ENCODE measurements at regions not wholly inside any gene's neighbourhood (a gene's known extent, or its start where the extent isn't known, plus 50 kb on each side); places are given as distances from the start of the nearest gene placed in this dataset.
"Not testable (repeated sequence)": the region's sequence is repeated elsewhere in the genome, so short reads cannot be mapped to it uniquely, and the experiment has no call there.

DNA sequence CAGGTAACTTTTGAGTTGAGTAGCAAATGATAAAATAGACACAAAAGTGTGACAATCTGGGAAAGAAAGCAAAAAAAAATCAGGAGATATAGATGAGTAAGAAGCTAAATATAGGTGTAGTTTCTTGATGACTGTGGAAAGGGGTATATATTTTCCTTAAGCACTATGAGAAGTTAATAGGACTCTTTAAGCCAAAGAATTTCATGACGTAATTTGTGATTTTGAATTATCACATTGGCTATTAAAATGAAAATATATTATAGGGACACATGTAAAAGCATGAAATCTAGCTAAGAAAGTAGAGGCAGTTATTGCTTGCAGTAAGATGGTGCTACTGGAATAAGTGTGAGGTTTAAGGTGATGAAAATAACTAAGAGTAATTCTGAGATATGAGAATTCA lies 759.1 kb downstream of the KCNT2 start:
- H3K4me1 Mint-ChIP-seq, result peaks cover 37% of the 10 kb centered on the region
- TF ChIP-seq, protein P1, sequence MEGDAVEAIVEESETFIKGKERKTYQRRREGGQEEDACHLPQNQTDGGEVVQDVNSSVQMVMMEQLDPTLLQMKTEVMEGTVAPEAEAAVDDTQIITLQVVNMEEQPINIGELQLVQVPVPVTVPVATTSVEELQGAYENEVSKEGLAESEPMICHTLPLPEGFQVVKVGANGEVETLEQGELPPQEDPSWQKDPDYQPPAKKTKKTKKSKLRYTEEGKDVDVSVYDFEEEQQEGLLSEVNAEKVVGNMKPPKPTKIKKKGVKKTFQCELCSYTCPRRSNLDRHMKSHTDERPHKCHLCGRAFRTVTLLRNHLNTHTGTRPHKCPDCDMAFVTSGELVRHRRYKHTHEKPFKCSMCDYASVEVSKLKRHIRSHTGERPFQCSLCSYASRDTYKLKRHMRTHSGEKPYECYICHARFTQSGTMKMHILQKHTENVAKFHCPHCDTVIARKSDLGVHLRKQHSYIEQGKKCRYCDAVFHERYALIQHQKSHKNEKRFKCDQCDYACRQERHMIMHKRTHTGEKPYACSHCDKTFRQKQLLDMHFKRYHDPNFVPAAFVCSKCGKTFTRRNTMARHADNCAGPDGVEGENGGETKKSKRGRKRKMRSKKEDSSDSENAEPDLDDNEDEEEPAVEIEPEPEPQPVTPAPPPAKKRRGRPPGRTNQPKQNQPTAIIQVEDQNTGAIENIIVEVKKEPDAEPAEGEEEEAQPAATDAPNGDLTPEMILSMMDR (conservative IDR thresholded peaks at IDR 0.05), result no peak
- peaks cover 10% of the 10 kb centered on the region for H3K4me1 ChIP-seq (ENCODE audit: control insufficient read depth, insufficient read depth, low read length)
- WGBS, 2 experiments (ENCODE audit: insufficient coverage in 1 of 2, insufficient read length in 1 of 2), result 100% methylated on average over 1 of the region's 1 CpG
- H3K9me3 Mint-ChIP-seq, result peaks cover 4% of the 10 kb centered on the region
- H3K27me3 Mint-ChIP-seq (ENCODE audit: insufficient read depth), result no peaks in the 10 kb centered on the region
- H3K9me3 ChIP-seq (ENCODE audit: control insufficient read depth, low read length), result no peaks in the 10 kb centered on the region
- H3K27ac Mint-ChIP-seq, result peak overlapping the region; percentile 100
- H3K27ac ChIP-seq (ENCODE audit: low read depth, low read length), result no peak overlapping the region
- H3K36me3 Mint-ChIP-seq (ENCODE audit: low read depth), result peaks cover 5% of the 10 kb centered on the region
- DNase-seq, result no peak
- peak overlapping the region; percentile 4 for H3K4me3 ChIP-seq (ENCODE audit: low read length)
- H3K9ac ChIP-seq (ENCODE audit: extremely low read depth, low read length, poor library complexity, severe bottlenecking), result peak overlapping the region; percentile 18
- H3K27me3 ChIP-seq (ENCODE audit: control insufficient read depth, insufficient read depth, low read length, poor library complexity, severe bottlenecking), result no peaks in the 10 kb centered on the region
- no peaks in the 10 kb centered on the region for H3K36me3 ChIP-seq (ENCODE audit: control insufficient read depth, insufficient read depth, low read length)
- no peak overlapping the region for H3K4me3 Mint-ChIP-seq

DNA sequence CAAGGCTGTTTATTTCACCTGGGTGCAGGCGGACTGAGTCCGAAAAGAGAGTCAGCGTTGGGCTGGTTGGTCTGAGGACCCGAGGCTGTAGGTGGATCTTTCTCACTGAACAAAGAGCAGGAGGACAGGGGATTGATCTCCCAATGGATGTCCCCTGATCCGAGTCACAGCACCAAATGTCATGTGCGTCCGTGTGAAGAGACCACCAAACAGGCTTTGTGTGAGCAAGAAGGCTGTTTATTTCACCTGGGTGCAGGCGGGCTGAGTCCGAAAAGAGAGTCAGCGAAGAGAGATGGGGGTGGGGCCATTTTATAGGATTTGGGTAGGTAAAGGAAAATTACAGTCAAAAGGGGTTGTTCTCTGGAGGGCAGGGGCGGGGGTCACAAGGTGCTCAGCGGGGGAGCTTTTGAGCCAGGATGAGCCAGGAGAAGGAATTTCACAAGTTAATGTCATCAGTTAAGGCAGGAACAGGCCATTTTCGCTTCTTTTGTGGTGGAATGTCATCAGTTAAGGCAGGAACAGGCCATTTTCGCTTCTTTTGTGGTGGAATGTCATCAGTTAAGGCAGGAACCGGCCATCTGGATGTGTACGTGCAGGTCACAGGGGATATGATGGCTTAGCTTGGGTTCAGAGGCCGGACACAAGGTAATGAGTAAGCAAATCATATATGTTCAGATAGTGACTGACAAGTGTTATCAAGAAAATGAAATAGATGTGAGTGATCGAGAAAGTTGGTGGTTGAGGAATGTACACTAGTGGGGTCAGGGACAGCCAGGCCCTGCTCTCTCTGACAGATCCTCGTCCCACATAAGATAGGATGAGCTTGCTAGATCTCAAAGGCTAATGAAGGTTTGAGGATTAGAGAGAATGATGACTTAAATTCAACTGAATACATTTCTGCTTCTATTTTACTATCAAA lies 760.0 kb downstream of the KCNT2 start:
- 13 to 16% methylated on average over 14 to 19 of the region's 19 CpGs for WGBS, 2 experiments (ENCODE audit: insufficient coverage in 1 of 2, insufficient read length in 1 of 2)
- Mint-ChIP-seq H3K27ac (peak overlapping the region; percentile 100), H3K4me3 (peak overlapping the region; percentile 81), H3K4me1 (peaks cover 37% of the 10 kb centered on the region)
- peak overlapping the region; percentile 73 for H3K27ac ChIP-seq (ENCODE audit: low read depth, low read length)
- H3K36me3 Mint-ChIP-seq (ENCODE audit: low read depth); H3K4me1 ChIP-seq (ENCODE audit: control insufficient read depth, insufficient read depth, low read length); H3K9me3 ChIP-seq (ENCODE audit: control insufficient read depth, low read length); H3K36me3 ChIP-seq (ENCODE audit: control insufficient read depth, insufficient read depth, low read length); H3K9me3 Mint-ChIP-seq; H3K27me3 ChIP-seq (ENCODE audit: control insufficient read depth, insufficient read depth, low read length, poor library complexity, severe bottlenecking); H3K27me3 Mint-ChIP-seq (ENCODE audit: insufficient read depth): not testable (repeated sequence)
- peak; percentile 83 for DNase-seq
- H3K9ac ChIP-seq (ENCODE audit: extremely low read depth, low read length, poor library complexity, severe bottlenecking), result peak overlapping the region; percentile 97
- H3K4me3 ChIP-seq (ENCODE audit: low read length), result peak overlapping the region; percentile 93

DNA sequence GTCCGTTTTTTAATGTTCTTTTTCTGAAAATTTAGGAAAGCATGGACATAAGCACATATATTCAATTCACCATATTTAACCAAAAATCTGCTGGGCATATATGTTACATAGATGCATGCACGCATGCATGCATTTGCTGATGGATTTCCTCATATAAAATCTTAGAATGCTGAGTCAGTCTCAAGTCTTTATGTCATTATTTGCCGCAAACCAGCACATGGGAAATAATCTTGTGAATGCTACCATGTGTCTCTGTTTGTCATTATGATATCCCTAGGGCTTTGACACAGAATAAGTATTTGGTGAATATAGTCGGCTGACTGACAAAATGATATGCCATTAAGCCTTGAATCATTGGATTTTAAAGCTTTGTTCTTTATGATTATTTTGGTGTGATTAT lies 776.5 kb downstream of the KCNT2 start:
- Histone ChIP-seq H3K4me3 (ENCODE audit: low read length) (no peak overlapping the region), H3K36me3 (ENCODE audit: control insufficient read depth, insufficient read depth, low read length) (no peaks in the 10 kb centered on the region), H3K9ac (ENCODE audit: extremely low read depth, low read length, poor library complexity, severe bottlenecking) (no peak overlapping the region), H3K27me3 (ENCODE audit: control insufficient read depth, insufficient read depth, low read length, poor library complexity, severe bottlenecking) (no peaks in the 10 kb centered on the region), H3K4me1 (ENCODE audit: control insufficient read depth, insufficient read depth, low read length) (no peaks in the 10 kb centered on the region), H3K27ac (ENCODE audit: low read depth, low read length) (no peak overlapping the region), H3K9me3 (ENCODE audit: control insufficient read depth, low read length) (no peaks in the 10 kb centered on the region)
- TF ChIP-seq, protein P1 (conservative IDR thresholded peaks at IDR 0.05), result no peak
- DNase-seq, result no peak
- Mint-ChIP-seq H3K4me1 (peaks cover 5% of the 10 kb centered on the region), H3K4me3 (no peak overlapping the region), H3K9me3 (no peaks in the 10 kb centered on the region), H3K36me3 (ENCODE audit: low read depth) (no peaks in the 10 kb centered on the region), H3K27me3 (ENCODE audit: insufficient read depth) (no peaks in the 10 kb centered on the region), H3K27ac (no peak overlapping the region)
- WGBS, 2 experiments (ENCODE audit: insufficient coverage in 1 of 2, insufficient read length in 1 of 2), result 91 to 96% methylated on average over 4 of the region's 4 CpGs
